ENCODE measurements at regions not wholly inside any gene's neighbourhood (a gene's known extent, or its start where the extent isn't known, plus 50 kb on each side); places are given as distances from the start of the nearest gene placed in this dataset.
"Not testable (repeated sequence)": the region's sequence is repeated elsewhere in the genome, so short reads cannot be mapped to it uniquely, and the experiment has no call there.

DNA sequence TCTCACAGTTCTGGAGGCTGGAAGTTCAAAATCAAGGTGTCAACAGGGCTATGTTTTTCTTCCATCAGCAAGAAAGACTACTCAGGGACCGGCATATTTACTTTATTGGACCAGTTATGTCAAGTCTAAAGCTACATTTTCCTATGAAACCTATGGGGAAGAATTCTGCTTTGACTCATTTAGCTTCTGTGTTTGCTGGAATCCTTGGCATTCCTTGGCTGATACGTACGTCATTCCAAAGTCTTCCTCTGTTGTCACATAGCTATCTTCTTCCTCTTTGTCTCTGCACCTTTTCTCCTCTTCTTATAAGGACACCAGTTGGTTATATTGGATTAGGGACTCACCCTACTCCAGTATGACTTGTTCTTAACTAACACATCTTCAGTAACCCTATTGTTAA lies 137.4 kb upstream of the FBXO11 start:
- DNase-seq (ENCODE audit: low read depth): peak; percentile 15

DNA sequence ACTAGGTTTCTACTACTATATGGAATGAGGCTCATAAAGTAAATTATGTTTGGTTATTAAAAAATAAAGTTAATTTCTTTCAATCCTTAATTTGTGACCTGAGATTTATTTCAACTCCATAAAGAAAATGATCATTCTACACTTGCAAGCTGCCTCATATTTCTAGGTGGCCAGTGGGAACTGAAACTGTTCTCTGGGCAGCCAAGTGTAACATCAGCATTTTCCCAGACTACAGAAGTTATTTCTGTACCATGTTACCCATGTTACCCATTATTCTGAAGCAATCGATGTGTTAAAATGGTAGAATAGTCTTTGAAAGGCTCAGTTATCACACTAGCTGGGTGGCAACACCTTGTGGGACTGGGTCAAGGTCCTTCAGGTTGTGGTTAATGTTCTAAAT lies 139.3 kb upstream of the FBXO11 start:
- no peak for DNase-seq (ENCODE audit: low read depth)

DNA sequence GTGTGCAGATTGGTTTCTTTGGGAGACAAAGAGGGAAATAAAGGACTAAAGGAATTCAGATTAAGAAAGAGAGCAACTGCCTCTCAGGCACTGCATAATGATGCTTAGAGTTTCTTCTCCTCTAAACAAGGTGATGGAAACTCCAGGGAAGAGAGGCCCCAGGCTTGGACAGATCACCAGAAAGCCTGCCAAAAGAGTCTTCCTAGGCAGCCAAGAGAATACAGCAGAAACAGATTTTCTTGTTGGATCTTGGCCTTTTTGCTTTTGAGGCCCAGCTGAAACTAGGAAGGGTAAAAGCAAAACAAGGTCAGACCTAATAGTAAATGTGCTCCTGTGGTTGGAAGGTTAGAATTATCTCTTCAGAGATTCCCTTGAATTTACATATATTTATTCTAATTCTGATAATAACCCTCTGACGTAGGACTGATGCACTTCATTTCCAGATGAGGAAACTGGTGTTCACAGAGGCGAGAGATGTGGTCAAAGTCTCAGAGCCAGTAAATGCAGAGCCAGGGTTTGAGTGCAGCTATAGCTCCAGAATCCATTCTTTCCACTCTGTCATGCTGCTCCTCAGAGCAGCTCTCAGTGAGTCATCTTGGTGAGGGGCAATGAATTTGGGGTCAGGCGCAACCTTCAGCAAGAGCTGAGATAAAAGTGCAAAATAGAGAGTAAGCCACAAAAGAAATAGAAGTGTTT lies 142.3 kb upstream of the FBXO11 start:
- no peak for DNase-seq (ENCODE audit: low read depth)

DNA sequence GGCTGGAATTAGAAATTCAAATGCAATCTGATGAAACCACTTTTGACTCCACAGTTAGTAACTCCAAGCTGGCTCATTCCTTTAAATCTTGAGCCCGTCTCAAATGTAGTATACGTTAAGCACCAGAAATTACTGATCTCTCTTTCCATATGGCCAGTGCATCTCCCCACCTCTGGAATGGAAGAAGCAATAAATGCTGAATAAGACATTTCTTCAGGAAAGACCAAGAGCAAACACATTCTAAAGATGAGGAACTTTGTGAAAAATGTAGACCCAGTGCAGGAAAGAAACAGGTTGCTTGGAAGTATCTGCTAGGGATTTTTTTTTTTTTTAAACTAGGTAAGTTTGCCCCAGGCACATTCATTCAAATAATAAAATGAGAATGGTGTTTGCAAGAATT lies 143.1 kb upstream of the FBXO11 start:
- no peak for DNase-seq (ENCODE audit: low read depth)

DNA sequence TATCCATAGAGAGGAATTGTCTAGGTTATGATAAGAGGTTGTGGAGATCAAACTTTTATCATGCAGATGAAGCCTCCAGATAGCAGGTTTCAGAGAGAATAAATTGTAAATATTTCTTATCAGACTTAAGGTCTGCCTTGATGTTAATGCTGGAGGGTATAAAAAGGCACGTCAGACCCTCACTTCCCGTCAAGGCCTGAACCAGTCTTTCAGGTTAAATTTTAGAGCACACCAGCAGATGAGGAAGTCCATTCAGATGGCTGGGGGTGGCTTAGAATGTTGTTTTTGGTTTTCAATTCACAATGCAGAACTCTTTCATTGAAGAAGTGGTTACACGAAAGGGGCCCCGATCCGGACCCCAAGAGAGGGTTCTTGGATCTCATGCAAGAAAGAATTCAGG lies 144.4 kb upstream of the FBXO11 start:
- no peak for DNase-seq (ENCODE audit: low read depth)

DNA sequence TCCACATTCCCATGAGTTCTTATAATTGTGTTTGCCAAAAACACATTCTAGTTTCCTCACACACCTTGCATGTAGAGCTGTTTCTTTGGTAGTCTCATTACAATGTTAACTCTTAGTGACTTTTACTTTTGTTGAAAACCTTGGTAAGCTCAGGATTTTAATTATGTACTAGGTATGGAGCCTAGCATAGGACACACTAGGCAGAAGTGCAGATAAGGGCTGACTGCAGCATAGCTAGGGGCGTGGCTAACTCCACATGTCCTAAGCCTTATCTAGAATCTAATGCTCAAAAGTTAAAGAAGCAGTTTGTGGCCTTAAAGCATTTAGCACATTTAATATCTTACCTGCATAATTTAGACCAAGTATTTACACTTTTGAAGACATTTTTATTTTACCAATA lies 153.7 kb upstream of the FBXO11 start:
- no peak for DNase-seq (ENCODE audit: low read depth)

DNA sequence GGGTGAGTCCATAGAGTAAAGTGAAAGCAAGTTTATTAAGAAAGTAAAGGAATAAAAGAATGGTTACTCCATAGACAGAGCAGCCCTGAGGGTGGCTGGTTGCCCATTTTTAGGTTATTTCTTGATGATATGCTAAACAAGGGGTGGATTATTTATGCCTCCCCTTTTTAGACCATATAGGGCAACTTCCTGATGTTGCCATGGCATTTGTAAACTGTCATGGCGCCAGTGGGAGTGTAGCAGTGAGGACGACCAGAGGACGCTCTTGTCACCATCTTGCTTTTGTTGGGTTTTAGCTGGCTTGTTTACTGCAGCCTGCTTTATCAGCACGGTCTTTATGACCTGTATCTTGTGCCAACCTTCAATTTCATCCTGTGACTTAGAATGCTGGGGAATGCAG lies 155.4 kb upstream of the FBXO11 start:
- DNase-seq (ENCODE audit: low read depth): not testable (repeated sequence)

DNA sequence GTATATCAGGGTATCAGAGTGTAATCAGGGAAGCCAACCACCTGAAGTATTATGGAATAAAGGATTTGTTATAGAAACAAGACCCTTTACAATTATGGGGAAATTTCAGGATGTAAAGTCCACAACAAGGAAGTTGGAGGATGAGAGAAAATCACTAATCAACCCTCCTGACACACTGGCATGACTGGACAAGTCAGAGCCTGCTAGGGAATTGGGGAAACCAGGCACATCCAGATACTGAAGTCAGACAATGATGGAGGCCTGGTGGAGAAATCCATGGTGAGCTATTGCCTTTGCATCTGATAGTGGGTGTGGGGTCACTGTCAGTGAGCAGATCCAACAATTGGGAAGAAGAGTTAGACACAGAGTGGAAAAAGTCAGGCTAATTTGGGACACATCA lies 158.8 kb upstream of the FBXO11 start:
- no peak for DNase-seq (ENCODE audit: low read depth)

DNA sequence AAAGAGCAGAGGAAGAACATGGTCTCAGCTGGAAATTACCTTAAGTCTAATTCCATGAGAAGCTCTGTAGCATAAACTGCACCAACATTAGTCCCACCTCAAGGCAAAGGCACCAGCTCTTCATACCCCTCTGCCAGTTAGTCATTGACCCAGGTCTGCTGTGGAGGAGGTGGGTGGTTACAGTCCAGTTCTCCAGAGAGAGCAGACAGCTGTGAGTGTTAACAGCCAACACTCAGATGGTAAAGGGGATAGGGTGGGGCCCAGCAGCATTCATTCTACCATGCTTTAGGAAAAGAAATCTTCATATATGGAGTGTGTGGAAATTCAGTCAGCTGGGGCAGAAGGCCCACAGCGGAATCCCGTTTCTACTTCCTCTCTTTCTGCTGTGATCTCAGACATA lies 159.7 kb upstream of the FBXO11 start:
- no peak for DNase-seq (ENCODE audit: low read depth)

DNA sequence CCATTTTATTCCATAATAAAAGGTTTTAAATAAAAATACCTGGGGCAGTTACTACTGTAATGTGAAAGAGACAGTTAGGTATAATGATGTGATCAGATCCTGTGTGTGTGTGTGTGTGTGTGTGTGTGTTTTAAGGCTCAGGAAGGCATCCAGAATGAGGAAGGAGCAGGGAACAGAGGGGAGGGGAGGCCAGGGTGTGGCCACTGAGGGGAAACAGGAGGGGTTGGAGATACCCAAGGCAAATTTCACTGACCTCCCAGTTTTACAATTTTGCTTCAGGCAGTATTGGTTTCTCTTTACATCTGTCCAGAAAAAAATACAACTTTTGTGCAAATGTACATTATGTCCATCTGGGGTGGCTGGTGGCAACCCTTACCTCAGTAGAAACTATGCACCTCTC lies 163.5 kb upstream of the FBXO11 start:
- DNase-seq (ENCODE audit: low read depth): no peak

DNA sequence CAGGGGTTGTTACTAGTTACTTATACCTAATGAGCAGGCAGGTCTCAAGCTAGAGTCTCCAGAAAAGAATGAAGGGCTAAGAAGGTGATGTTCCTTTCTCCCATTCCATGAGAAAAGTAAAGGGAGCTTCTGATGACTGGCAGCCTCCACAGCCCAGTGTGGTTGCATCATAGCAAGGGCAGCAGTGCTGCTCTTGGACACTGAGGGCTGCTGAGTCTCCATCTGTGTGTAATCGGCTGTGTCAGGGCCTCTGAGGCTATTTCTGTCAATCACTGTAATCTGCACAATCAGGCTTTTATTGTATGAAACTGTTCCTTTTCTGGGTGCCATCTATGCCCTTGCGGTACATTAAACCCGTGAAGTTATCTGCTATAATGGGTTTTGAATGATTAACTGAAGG lies 164.1 kb upstream of the FBXO11 start:
- DNase-seq (ENCODE audit: low read depth): no peak

DNA sequence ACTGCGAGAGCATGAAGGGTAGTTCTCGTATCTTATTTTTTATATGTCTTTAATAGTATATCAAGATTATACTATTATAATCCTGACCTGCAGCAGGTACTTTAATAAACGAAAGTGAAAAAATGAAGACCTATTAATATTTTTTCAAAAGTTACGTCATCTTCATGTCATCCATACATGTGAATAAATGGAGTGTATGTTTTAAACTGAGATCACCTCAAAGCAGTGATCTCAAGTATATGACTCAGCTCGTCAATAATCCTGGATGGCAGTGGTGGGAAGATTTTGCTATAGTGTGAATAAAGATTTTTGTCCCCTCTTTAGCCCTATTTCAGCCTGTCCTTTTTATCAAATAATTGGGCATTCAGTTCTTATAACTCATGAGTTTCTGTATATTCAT lies 166.3 kb upstream of the FBXO11 start:
- no peak for DNase-seq (ENCODE audit: low read depth)

DNA sequence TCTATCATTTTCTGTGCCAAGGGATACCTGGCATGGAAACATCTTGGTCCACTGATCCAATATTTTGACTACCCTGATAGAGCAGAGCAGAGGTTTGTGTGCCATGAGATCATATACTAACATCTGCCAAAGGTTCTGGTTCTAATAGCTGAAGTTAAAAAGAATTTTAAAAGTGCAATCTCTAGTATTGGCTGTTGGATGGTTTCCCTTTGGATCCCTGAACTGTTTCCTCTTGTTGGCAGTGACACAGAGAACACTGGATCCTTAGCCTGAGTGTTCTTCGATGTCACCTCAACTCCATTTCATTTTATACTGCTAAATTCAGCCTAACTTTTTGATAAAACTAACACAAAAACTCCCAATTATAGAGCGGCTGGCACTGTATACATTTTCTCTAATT lies 169.3 kb upstream of the FBXO11 start:
- no peak for DNase-seq (ENCODE audit: low read depth)

DNA sequence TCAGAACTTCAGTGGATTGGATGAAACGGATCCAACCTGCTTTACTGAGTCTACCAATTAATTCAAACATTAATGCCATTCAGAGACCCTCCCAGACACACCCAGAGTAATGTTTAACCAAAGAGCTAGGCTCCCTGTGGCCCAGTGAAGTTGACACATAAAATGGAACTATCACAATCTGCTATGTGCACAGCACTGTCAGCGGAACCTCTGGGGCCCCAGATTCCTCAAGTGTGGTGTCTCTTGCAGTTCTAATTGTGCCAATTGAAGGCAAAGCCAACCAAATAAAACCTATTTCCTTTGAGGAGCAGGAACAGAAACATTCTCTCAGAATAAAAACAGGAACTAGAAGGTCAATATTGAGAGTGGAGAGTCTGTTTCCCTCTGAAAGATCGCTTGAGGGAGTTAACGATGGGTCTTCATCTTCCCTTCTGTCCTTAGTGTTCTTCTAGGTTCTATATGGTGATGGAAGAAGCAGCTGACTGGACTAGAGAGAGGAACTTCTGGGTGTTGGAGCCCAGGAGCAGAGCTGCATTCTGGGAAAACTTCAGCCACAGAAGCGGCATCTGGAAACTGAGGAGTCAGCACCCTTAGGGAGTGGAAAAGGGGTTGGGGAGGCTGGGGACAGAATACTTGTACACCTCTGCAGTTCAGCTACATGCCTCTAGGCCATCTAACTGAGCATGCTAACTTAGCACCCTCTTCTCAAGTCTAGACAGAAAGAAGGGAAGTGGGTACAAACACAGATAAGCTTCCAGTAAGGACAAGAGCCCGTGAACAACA lies 174.4 kb upstream of the FBXO11 start:
- DNase-seq (ENCODE audit: low read depth): no peak

DNA sequence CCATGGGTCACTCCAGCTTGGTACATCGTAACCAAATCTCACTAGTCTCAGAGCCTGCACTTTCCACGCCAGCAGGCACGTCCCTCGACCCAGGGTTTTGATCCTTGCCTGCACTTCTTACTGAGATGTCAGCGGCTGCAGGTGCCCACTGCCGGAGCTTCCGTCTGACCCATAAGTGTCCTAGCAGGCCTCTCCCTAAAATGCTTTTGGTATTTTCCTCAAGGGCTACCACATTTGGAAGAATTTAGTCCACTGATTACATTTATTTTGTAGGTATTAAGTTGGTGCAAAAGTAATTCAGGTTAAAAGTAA lies 175.0 kb upstream of the FBXO11 start:
- no peak for DNase-seq (ENCODE audit: low read depth)

DNA sequence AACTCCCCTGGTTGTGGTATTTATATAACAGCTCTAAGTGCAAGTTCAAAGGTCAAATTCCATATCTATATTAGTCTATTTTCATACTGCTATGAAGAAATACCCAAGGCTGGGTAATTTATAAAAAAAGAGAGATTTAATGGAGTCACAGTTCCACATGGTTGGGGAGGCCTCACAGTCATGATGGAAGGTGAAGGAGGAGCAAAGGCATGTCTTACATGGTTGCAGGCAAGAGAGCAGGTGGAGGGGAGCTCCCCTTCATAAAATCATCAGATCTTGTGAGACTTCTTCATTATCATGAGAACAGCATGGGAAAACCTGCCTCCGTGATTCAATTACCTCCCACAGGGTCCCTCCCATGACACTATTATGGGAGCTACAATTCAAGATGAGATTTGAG lies 179.6 kb upstream of the FBXO11 start:
- DNase-seq (ENCODE audit: low read depth): no peak

DNA sequence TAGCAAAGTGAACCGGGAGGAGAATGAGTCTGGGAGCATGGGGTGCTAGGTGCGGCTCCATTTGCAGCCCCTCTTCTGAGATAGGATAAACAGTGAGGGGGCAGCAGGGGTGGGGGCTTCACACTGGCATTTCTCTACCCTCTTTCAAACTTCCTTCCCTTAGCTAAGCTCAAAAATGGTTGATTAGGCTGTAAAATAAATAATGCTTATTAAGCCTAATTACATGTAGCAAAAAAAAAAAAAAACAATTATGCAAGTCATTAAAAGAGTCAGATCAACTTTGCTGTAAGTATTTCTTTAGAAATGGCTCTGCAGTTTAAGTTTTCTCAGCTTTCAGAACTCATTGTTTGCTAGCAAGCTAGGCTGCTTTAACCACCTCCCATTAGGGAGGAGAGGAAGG lies 182.7 kb upstream of the FBXO11 start:
- no peak for DNase-seq (ENCODE audit: low read depth)

DNA sequence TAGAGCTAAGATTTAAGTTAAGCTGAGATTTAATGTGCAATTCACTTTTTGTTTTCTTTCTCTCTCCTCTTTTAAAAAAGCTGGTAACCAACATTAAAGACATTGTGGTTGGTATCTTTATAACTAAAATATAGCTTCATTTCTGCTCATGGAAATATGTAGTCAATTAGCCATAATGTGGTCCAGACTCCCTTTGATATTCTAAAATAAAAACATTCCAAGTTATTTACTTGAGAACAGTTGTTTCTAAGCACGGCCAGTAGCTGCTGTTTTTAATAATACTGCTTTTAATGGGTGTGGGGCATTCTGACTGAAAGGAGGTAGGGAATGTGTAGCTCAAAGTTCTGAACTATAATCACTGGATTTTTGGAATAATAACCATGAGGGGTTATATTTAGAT lies 183.3 kb upstream of the FBXO11 start:
- DNase-seq (ENCODE audit: low read depth): no peak

DNA sequence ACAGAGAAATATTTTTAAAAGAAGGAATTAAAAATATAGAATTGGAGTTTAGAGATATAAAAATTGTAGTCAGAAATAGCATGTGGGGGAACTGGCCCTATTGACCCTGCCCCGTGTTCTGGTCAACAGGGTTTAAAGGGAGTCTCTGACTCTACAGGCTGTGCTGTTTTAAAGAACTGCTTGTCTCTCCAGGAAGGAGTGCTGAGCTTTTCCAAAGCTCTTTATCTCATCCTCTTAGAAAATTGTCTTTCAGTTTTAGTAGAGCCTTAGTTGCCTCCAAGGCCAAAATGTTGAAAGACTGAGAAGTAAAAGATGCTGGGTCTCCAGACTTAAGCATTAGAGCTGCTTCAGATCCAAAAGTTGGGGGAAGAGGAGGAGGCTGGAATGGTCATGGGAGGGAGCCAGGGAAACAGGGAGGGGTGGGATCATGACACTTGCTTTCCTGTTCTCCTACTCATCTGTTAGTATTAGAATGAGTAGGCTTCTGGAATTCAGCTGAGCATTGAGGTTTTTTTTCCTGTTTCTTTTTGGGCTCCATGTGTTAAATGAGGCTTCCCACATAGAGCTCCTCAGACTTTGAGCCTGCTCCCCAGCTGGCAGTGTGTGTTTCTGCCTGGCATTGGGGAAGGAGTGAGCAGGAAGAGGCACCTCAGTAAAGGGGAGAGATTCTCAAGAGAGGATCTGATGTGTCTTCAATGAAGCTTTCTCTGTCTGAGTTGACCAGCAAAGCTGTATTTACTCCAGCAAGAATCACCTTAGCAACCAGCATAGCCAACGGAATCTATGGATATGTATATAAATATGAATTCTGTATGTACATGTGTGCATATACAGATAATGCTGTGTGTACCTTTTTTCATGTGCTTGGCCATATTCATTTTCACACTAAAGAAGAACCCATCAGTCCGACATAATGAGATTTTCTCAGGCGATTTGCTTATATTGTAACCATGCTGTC lies 186.8 kb upstream of the FBXO11 start:
- peak; percentile 37 for DNase-seq (ENCODE audit: low read depth)

DNA sequence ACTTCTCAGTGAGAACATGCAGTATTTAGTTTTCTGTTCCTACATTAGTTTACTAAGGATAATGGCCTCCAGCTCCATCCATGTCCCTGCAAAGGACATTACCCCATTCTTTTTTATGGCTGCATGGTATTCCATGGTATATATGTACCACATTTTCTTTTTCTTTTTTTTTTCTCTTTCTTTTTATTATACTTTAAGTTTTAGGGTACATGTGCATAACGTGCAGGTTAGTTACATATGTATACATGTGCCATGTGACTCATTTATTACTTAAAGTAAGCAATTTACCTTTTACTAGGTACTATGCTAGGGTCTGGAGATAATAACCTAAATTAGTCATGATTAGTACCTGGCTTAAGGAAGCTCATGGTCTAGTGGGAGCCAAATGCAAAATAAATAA lies 190.5 kb upstream of the FBXO11 start:
- DNase-seq (ENCODE audit: low read depth): not testable (repeated sequence)

DNA sequence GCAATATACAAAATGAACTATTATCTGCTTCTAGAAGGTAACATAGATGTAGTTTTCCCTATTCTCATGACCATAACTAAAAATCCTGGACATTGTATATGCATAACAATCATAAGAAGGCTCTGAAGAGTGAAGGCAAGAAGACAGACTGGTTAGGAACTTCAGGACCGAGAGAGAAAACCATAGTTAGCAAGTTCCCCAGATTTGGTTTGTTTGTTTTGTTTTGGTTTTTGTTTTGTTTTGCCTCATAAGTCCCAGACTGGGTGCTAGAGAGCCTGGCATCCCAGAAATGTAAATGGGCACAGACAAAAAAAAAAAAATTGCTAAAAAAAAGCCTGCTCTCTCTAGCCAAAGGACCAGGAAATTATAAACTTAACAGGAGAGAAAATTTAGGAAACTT lies 192.2 kb upstream of the FBXO11 start:
- DNase-seq (ENCODE audit: low read depth): no peak

DNA sequence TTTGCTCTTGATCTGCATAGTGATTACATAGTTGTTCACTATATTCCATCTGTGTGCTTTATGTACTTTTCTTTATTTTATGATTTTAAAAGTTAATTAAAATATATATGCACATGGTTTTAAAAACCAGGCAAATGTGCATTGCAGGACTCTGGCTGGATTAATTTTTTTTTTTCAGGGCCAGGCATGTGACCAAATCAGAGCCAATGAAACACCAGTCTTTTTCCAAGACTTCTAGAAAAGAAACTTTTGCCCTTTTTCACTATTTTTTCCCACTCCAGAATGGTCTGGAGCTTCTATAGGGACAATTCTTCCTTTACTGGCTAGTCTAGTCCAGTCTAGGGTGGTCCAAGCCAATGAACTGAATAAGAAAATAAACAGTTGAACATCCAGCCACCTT lies 198.1 kb upstream of the FBXO11 start:
- no peak for DNase-seq (ENCODE audit: low read depth)

DNA sequence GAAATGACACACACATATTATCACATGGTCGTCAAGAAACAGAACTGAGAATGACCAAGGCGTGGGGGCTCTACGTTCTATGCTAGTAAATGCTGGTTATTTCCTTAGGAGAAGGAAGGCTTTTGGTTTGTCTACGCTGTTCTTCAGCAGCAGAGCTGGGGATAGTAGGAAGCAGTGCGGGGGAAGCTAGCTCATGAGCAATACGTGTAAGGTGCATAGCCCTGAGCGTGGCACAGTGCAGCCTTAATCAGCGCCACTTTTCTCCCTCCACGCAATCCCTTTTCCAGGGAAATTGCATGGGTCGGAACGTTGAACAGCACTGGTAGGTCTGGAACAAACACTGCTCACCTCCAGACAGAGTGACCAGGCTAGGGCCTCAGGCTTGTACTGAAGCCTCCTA lies 199.6 kb upstream of the FBXO11 start:
- DNase-seq (ENCODE audit: low read depth): no peak
